ENCODE measurements at regions not wholly inside any gene's neighbourhood (a gene's known extent, or its start where the extent isn't known, plus 50 kb on each side); places are given as distances from the start of the nearest gene placed in this dataset.

- in situ Hi-C loops (cut with MboI; ENCODE audit: low sequenced_read_pairs) = no loop called here
These were observed 575.9 kb downstream of the MID1IP1 start for GRCh38 chrX:39377157-39377556.

- in situ Hi-C loops (cut with MboI; ENCODE audit: low sequenced_read_pairs) = no loop called here
These were observed 576.5 kb downstream of the MID1IP1 start for GRCh38 chrX:39377773-39378172.

GRCh38 chrX:39381422-39381821 is 580.2 kb downstream of the MID1IP1 start:
- in situ Hi-C loops (cut with MboI; ENCODE audit: low sequenced_read_pairs) = no loop called here

- in situ Hi-C loops (cut with MboI; ENCODE audit: low sequenced_read_pairs) = no loop called here
These were observed 583.7 kb downstream of the MID1IP1 start for GRCh38 chrX:39384996-39385395.

GRCh38 chrX:39388730-39389129 is 587.5 kb downstream of the MID1IP1 start:
- in situ Hi-C loops (cut with MboI; ENCODE audit: low sequenced_read_pairs) = no loop called here

GRCh38 chrX:39396358-39396995 is 595.2 kb downstream of the MID1IP1 start:
- in situ Hi-C loops (cut with MboI; ENCODE audit: low sequenced_read_pairs) = no loop called here

GRCh38 chrX:39397561-39398199 is 596.4 kb downstream of the MID1IP1 start:
- in situ Hi-C loops (cut with MboI; ENCODE audit: low sequenced_read_pairs) = no loop called here

- in situ Hi-C loops (cut with MboI; ENCODE audit: low sequenced_read_pairs) = no loop called here
These were observed 597.1 kb downstream of the MID1IP1 start for GRCh38 chrX:39398215-39398962.

GRCh38 chrX:39398963-39399261 is 597.7 kb downstream of the MID1IP1 start:
- in situ Hi-C loops (cut with MboI; ENCODE audit: low sequenced_read_pairs) = no loop called here

GRCh38 chrX:39399387-39399786 is 598.1 kb downstream of the MID1IP1 start:
- in situ Hi-C loops (cut with MboI; ENCODE audit: low sequenced_read_pairs) = no loop called here

- in situ Hi-C loops (cut with MboI; ENCODE audit: low sequenced_read_pairs) = no loop called here
These were observed 600.3 kb downstream of the MID1IP1 start for GRCh38 chrX:39401483-39402110.

GRCh38 chrX:39402158-39402557 is 600.9 kb downstream of the MID1IP1 start:
- in situ Hi-C loops (cut with MboI; ENCODE audit: low sequenced_read_pairs) = no loop called here

GRCh38 chrX:39406799-39407198 is 605.5 kb downstream of the MID1IP1 start:
- in situ Hi-C loops (cut with MboI; ENCODE audit: low sequenced_read_pairs) = no loop called here

- in situ Hi-C loops (cut with MboI; ENCODE audit: low sequenced_read_pairs) = no loop called here
These were observed 608.1 kb downstream of the MID1IP1 start for GRCh38 chrX:39409246-39409917.

GRCh38 chrX:39414290-39414854 is 613.1 kb downstream of the MID1IP1 start:
- in situ Hi-C loops (cut with MboI; ENCODE audit: low sequenced_read_pairs) = no loop called here

- in situ Hi-C loops (cut with MboI; ENCODE audit: low sequenced_read_pairs) = no loop called here
These were observed 615.4 kb downstream of the MID1IP1 start for GRCh38 chrX:39416547-39417260.

GRCh38 chrX:39418254-39418704 is 617.0 kb downstream of the MID1IP1 start:
- in situ Hi-C loops (cut with MboI; ENCODE audit: low sequenced_read_pairs) = no loop called here

- in situ Hi-C loops (cut with MboI; ENCODE audit: low sequenced_read_pairs) = no loop called here
These were observed 617.7 kb downstream of the MID1IP1 start for GRCh38 chrX:39418731-39419638.

GRCh38 chrX:39421006-39421405 is 619.7 kb downstream of the MID1IP1 start:
- in situ Hi-C loops (cut with MboI; ENCODE audit: low sequenced_read_pairs) = no loop called here

Data from HL-60/S4 treated with retinoic acid at 250 ng/mL for 4 days and 3 days (cell line).